Mesothelial cell of epicardium (in vitro differentiated cells): ENCODE measurements at regions not wholly inside any gene's neighbourhood (a gene's known extent, or its start where the extent isn't known, plus 50 kb on each side); places are given as distances from the start of the nearest gene placed in this dataset.
A peak's percentile ranks its signal among the peaks of the same experiment; 100 is the strongest.

Experiments
- DNase-seq, 2 experiments: peaks; one replicate each; pipeline ENCODE4 v3.0.0; 2021; ENCODE audit warnings: low spot score in 2 of 2; ENCODE audit not compliant: unreplicated experiment in 2 of 2
- H3K27ac Mint-ChIP-seq: 2 replicates; pipeline ENCODE4 v1.8.0; 2021; ENCODE audit warnings: mixed read lengths
- H3K27me3 Mint-ChIP-seq: 2 replicates; pipeline ENCODE4 v1.8.0; 2021; ENCODE audit warnings: low read depth, mixed read lengths
- H3K36me3 Mint-ChIP-seq: 2 replicates; pipeline ENCODE4 v1.8.0; 2021; ENCODE audit warnings: mixed read lengths
- H3K4me1 Mint-ChIP-seq: 2 replicates; pipeline ENCODE4 v1.8.0; 2021; ENCODE audit warnings: mixed read lengths
- H3K4me3 Mint-ChIP-seq: 2 replicates; pipeline ENCODE4 v1.8.0; 2021; ENCODE audit warnings: mild to moderate bottlenecking, moderate library complexity, mixed read lengths
- H3K9me3 Mint-ChIP-seq: 2 replicates; pipeline ENCODE4 v1.8.0; 2021; ENCODE audit warnings: mixed read lengths
- CTCF ChIP-seq: fragments of 200-600 bp; sonication (generic); IDR thresholded peaks from one replicate; pipeline ENCODE4 v1.5.0; 2021; ENCODE audit warnings: antibody characterized with exemption; ENCODE audit not compliant: unreplicated experiment

- H3K27ac Mint-ChIP-seq: no peak overlapping the region
- no peak overlapping the region for H3K4me3 Mint-ChIP-seq
- no peaks in the 10 kb centered on the region for H3K4me1 Mint-ChIP-seq
- peaks cover 86% of the 10 kb centered on the region for H3K27me3 Mint-ChIP-seq
- no peak for DNase-seq
- no peak for TF ChIP-seq CTCF
- no peaks in the 10 kb centered on the region for H3K36me3 Mint-ChIP-seq
- no peaks in the 10 kb centered on the region for H3K9me3 Mint-ChIP-seq
Observed at GRCh38 chr20:22456109-22456508, 128.3 kb downstream of the FOXA2 start.

- H3K36me3 Mint-ChIP-seq: no peaks in the 10 kb centered on the region
- no peak overlapping the region for H3K4me3 Mint-ChIP-seq
- no peaks in the 10 kb centered on the region for H3K4me1 Mint-ChIP-seq
- H3K9me3 Mint-ChIP-seq: no peaks in the 10 kb centered on the region
- no peak for DNase-seq
- H3K27ac Mint-ChIP-seq: no peak overlapping the region
- TF ChIP-seq CTCF: no peak
- H3K27me3 Mint-ChIP-seq: peaks cover 87% of the 10 kb centered on the region
Observed at GRCh38 chr20:22455259-22455658, 129.1 kb downstream of the FOXA2 start.

DNA sequence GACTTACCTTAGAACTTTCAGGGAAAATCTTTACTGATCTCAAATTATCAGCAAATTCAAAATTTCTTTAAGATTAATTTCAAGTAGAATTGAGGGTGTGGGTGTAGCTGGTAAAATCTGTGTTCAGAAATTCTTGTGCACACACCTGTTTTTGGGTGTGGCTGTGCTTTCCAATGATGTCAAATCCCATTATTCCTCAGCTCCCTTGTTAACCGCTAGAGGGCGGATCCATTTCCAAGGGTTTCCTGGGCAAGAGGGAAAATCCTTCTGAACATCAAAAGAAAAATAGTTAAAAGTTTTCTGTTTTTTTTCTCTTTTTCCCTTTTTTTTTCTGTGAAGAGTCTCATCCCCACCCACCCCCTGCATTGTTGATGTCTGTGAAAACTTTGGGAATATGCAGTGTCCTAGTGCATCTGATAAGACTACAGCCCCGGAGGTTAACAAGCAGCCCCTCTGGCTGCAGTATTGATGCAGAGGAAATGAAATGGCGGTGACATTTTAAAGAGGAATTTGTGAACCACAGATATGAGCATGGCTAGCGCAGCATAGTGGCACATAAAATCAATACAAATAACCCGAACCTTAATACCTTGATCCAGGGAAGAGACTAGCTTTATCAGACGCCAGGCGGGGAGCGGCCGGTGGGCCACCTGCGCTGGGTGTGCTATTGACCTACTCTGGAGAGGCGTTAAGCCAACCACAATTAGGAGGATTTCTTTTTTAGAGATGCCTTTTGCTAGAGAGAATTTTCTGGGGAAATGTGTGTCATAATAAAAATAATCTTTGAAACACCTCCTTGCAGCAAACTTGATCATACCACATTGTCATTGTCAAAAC is 130.9 kb downstream of the FOXA2 start:
- no peak for DNase-seq
- H3K27ac Mint-ChIP-seq: no peak overlapping the region
- no peaks in the 10 kb centered on the region for H3K36me3 Mint-ChIP-seq
- peak; percentile 85 for TF ChIP-seq CTCF
- no peaks in the 10 kb centered on the region for H3K4me1 Mint-ChIP-seq
- H3K9me3 Mint-ChIP-seq: no peaks in the 10 kb centered on the region
- no peak overlapping the region for H3K4me3 Mint-ChIP-seq
- peaks cover 89% of the 10 kb centered on the region for H3K27me3 Mint-ChIP-seq

GRCh38 chr20:22452442-22453011 is 131.8 kb downstream of the FOXA2 start:
- Mint-ChIP-seq H3K36me3 (no peaks in the 10 kb centered on the region), H3K4me3 (no peak overlapping the region), H3K27ac (no peak overlapping the region), H3K9me3 (no peaks in the 10 kb centered on the region), H3K4me1 (peaks cover 4% of the 10 kb centered on the region), H3K27me3 (peaks cover 81% of the 10 kb centered on the region)
- no peak for TF ChIP-seq CTCF
- no peak for DNase-seq

- H3K27ac Mint-ChIP-seq: no peak overlapping the region
- DNase-seq: no peak
- H3K27me3 Mint-ChIP-seq: peaks cover 66% of the 10 kb centered on the region
Observed at GRCh38 chr20:22450537-22450936, 133.8 kb downstream of the FOXA2 start.

More at GRCh38 chr20:22450537-22450936, 133.8 kb downstream of the FOXA2 start:
- H3K36me3 Mint-ChIP-seq: no peaks in the 10 kb centered on the region
- peaks cover 12% of the 10 kb centered on the region for H3K4me1 Mint-ChIP-seq
- no peaks in the 10 kb centered on the region for H3K9me3 Mint-ChIP-seq
- no peak for TF ChIP-seq CTCF
- H3K4me3 Mint-ChIP-seq: no peak overlapping the region
